ENCODE measurements at regions not wholly inside any gene's neighbourhood (a gene's known extent, or its start where the extent isn't known, plus 50 kb on each side); places are given as distances from the start of the nearest gene placed in this dataset.
"Not testable (repeated sequence)": the region's sequence is repeated elsewhere in the genome, so short reads cannot be mapped to it uniquely, and the experiment has no call there.

- no peak for DNase-seq (ENCODE audit: low read depth in 2 of 2)
These were observed 125.4 kb downstream of the ZNF330 start for GRCh38 chr4:141346144-141346543.

DNA sequence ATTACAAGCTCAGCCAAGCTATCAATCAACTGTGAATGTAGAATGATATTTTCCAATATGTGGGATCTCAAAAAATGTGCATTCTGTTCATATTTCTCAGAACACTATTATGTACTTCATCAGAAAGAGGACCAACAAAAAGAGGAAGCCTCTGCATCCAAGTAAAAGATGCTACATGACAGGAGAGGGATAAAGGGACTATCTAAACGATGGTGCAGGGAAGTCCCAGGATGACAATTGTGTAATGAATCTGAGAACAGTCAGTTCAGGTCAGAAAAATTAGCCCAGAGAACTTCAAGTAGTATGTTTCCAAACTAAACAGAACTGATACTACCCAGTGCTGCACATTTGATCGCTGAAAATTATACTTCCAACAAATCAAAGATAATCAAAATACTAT lies 127.0 kb downstream of the ZNF330 start:
- no peak for DNase-seq (ENCODE audit: low read depth in 2 of 2)

DNA sequence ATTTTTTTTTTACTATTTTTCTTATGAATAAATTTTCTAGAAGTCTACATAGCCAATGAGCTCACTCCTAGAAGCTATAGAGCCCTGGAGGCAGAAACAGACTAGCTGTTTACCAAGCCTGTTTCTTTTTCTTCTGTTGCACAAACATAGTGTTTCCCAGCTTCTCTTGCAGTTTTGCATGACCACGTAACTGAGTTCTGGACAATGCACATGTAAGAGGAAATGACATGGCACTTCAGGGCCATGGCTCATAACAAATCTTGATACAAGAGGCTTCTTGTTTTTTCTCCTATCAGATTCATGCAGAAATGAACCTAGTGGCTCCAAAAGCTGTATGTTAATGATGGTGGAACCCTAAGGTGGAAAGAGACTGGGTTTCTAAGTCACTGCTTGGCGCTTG lies 127.4 kb downstream of the ZNF330 start:
- DNase-seq (ENCODE audit: low read depth in 2 of 2) = no peak

DNA sequence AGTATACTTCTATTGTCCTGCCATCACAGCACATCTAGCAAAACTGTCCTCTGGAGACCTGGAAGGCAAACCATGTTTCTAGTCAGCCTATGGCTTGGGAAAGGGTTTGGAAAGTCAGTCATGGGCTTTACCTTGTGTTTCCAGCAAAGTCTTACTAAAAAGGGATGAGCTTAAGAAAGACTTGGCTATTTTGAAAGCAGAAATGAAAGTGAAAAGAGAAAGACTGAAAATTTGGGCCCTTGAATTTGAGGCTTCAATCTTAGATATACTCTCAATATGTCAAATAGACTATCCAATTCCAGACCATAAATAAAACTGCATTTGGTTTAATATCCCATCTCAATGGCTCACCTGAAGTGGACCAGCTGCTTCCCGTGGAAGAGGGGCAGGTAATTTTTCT lies 127.9 kb downstream of the ZNF330 start:
- DNase-seq (ENCODE audit: low read depth in 2 of 2) = no peak

- no peak for DNase-seq (ENCODE audit: low read depth in 2 of 2)
These were observed 128.5 kb downstream of the ZNF330 start for GRCh38 chr4:141349236-141349635.

DNA sequence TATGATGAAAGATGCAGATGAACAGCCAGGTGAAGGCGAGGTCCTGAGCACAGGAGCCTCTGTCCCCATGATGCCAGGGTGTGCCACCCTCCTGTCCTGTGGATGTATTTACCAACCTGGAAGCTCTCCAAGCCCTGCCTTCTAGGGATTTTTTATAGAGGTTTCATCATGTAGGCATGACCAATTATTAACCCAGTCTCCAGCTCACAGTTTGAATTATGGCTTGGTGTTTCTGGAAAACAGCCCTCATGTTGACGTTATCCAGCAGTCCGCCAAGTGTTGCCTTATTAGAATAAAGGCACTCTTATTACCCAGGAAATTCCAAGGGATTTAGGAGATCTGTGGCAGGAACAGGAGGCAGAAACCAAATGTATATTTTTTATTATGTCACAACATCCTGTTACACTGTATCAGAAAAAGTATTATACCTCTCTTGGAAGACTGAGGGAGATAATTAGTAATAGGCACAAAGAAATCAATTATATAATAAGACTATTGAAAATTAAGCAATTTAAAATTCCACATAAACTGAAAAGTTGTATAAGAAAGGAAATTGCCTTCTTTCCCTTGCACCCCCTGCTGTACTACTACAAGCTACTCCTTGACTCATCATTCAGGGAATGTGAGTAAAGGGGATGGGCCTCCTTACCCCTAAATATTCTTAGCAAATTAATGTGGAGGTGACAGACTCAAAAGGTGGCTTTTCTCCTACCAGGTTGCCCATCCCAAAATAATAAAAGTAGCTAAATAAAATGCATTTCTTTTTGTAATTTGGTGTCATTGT lies 129.6 kb downstream of the ZNF330 start:
- no peak for DNase-seq (ENCODE audit: low read depth in 2 of 2)

DNA sequence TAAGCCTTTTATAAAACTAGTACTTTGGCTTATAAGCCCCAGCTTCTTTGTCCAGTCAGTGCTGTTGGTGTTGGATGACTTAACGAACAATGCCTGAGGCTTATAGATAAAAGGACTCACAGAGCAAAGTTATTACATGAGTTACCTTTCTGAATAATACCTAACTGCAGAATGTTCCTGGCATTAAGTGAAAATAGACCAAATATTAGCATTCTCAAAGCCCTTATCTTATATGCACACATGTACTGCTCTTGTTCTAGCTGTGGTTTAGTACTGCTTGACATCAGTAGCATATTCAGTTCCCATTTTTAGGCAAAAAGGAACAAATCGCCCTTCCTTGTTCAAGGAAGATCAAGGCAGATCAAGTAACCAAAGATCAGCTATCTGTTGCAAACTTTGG lies 131.6 kb downstream of the ZNF330 start:
- DNase-seq (ENCODE audit: low read depth in 2 of 2) = no peak

DNA sequence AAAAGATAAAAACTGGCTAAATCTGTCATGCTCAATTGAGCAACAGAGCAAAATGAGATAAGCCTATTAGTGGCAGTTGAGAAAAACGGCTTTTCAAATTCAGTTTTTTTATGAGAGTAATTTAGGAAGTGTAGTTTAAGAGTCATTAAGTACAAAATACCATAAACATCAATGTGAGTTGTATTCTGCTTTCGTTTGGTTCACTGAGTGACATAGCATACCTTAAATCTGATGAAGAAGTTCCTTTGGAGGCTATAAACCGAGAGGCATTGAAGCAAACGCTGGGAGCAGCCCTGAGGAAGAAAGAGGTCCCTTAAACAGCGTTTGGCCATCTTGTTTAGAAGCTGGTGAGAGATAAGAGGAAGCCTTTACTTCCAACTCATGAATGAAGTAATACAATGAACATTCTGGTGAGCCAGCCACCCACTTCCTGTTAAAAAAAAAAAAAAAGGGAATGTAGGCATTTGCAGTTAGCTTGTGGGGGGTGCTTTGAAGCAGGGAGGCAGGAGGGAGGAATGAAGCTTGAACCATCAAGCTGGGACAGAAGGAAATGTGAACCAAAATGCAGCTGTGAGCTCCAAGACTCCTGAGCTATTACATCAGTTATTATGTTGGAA lies 132.3 kb downstream of the ZNF330 start:
- DNase-seq (ENCODE audit: low read depth in 2 of 2) = no peak

GRCh38 chr4:141356321-141356962 lies 135.7 kb downstream of the ZNF330 start:
- DNase-seq (ENCODE audit: low read depth in 2 of 2) = no peak

DNA sequence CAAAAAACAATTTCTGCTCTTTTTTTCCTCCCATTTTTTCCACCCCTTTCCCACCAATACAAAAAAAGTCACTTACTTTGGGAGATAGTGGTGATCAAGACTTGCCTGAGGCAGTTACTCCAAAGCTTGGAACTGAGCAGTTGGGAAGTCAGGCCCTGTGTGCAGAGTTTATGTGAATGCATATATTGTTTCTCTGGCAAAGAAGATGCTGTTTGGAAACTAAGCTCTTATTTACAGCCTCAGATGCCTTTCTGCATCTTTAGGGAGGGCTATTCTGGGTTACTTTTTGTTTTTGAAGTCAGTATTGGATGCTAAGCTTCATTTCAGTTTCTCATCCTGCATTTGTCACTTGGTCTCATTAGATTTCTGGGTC lies 136.3 kb downstream of the ZNF330 start:
- no peak for DNase-seq (ENCODE audit: low read depth in 2 of 2)

DNA sequence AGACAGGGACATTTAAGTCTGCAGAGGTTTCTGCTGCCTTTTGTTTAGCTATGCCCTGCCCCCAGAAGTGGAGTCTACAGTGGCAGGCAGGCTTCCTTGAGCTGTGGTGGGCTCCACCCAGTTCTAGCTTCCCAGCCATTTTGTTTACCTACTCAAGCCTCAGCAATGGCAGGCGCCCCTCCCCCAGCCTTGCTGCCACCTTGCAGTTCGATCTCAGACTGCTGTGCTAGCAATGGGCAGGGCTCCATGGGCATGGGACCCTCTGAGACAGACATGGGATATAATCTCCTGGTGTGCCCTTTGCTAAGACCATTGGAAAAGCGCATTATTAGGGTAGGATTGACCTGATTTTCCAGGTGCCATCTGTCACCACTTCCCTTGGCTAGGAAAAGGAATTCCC lies 147.5 kb downstream of the ZNF330 start:
- DNase-seq (ENCODE audit: low read depth in 2 of 2) = not testable (repeated sequence)

GRCh38 chr4:141371206-141371605 lies 150.5 kb downstream of the ZNF330 start:
- DNase-seq (ENCODE audit: low read depth in 2 of 2) = no peak

DNA sequence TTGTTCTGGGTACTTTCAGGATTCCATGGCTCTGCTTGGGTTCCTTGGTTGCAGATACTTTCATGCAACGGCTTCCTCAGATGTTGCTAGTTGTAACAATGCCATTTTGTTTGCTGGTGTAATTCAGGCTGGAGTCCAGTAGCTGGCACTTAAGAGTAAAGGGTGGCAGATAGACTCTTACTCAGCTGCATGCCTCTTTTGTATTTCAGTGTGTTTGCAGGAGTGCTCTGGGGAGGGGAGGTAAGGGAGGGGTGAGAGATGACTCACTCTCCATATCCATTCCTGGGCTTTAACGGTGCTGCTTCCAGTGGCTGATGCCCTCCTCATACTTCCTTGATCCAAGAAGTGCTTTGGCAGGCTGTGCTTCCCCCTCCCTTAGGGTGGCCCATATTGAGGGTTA lies 155.2 kb downstream of the ZNF330 start:
- no peak for DNase-seq (ENCODE audit: low read depth in 2 of 2)

DNA sequence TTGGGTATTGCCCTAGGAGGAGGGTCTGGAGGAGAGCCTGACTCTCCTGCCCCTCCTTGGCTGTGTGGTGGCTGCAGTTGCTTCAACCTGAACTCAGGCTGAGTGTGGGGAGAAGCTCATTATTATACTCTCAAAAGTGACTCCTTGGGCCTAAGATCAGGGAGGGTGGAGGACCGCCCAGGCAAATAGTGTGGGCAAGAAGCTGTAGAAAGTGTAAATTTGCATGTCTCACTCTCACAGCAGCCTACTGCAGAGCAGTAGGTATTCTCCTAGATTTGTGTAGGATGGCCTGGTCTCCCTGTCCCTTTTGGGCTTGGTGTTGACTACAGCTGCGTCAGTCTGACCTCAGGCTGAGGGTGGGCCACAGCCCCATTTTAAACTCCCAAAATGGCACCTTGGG lies 156.1 kb downstream of the ZNF330 start:
- no peak for DNase-seq (ENCODE audit: low read depth in 2 of 2)

- DNase-seq (ENCODE audit: low read depth in 2 of 2) = no peak
These were observed 166.6 kb downstream of the ZNF330 start for GRCh38 chr4:141387299-141387698.

DNA sequence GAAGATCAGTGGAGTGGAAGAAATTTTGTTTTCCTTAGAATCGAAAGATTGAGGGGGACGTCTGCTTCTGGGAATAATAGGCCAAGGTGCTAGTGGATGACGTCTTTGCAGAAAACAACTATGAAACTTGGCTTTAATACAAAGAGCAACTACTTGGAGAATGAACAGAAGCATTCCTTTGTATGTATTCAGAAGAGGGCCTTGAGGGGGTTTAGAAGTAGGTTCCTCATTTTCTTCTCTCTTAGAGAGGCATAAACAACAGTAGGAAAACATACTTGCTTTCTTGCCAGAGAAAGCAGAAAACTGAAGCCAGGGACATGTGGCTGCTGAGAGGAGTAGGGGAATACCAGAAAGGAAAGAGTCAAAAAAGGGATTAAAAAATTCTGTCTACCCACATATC lies 167.8 kb downstream of the ZNF330 start:
- DNase-seq (ENCODE audit: low read depth in 2 of 2) = no peak

DNA sequence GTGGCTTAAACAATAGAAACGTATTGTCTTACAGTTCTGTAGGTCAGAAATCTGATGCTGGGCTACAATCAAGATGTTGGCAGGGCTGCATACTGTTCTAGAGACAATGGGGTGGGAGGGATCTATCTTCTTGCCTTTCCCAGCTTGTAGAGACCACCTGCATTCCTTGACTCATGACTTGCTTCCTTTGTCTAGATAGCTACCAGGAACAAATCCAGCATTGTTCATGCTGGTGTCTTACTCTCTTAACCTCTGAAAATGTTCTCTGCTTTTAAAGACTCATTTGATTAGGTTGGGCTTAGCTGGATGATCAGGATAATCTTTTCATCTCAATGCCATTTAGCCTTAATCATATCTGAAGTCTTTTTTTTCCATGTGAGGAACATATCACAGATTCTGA lies 169.0 kb downstream of the ZNF330 start:
- DNase-seq (ENCODE audit: low read depth in 2 of 2) = no peak

- no peak for DNase-seq (ENCODE audit: low read depth in 2 of 2)
These were observed 169.9 kb downstream of the ZNF330 start for GRCh38 chr4:141390571-141390970.

- no peak for DNase-seq (ENCODE audit: low read depth in 2 of 2)
These were observed 170.6 kb downstream of the ZNF330 start for GRCh38 chr4:141391293-141391692.

GRCh38 chr4:141391771-141392170 lies 171.1 kb downstream of the ZNF330 start:
- DNase-seq (ENCODE audit: low read depth in 2 of 2) = no peak

GRCh38 chr4:141395246-141395830 lies 174.6 kb downstream of the ZNF330 start:
- no peak for DNase-seq (ENCODE audit: low read depth in 2 of 2)

DNA sequence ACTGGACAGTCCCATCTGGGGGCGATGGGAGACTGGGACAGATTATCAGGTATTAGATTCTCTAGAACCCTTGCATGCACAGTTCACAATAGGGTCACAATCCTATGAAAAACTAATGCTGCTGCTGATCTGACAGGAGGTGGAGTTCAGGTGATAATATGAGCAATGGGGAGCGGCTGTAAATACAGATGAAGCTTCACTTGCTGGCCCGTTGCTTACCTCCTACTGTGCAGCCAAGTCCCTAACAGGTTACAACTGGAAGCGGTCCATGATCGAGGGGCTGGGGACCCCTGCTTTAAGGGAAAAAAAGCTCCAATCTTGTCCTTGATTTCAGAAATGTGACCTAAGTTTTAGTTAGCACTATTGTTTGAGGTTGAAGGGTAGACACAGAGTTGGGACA lies 175.2 kb downstream of the ZNF330 start:
- DNase-seq (ENCODE audit: low read depth in 2 of 2) = no peak

- no peak for DNase-seq (ENCODE audit: low read depth in 2 of 2)
These were observed 182.0 kb downstream of the ZNF330 start for GRCh38 chr4:141402712-141403111.
